ENCODE measurements at regions not wholly inside any gene's neighbourhood (a gene's known extent, or its start where the extent isn't known, plus 50 kb on each side); places are given as distances from the start of the nearest gene placed in this dataset.

- no peak for DNase-seq
- in situ Hi-C loops (cut with HindIII; ENCODE audit: low pct_ligation_motif_present, low pct_unique_long_range_greater_than_20kb, low sequenced_read_pairs) = no loop called here
Measured at GRCh38 chr7:27398851-27399250, 156.2 kb downstream of the EVX1 start.

GRCh38 chr7:27399791-27400567 is 157.4 kb downstream of the EVX1 start:
- in situ Hi-C loops (cut with HindIII; ENCODE audit: low pct_ligation_motif_present, low pct_unique_long_range_greater_than_20kb, low sequenced_read_pairs) = no loop called here
- no peak for DNase-seq

DNA sequence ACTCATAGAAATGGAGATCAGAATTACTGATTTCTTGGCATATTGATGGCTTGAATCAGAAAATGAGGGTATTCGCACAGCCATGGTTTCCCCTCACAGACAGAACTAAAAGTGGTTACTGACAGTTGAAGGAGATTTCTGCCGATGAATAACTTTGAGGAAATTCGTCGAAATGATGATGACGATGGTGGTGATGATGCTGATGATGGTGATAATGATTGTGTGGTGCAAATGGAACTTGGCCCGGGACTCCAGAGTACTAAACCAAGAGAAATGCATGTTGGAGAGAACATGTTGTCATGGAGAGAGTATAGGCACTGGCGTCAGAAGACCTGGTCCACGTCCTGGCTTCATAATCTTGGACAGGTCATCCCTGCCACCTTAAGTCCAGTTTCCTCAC is 163.2 kb downstream of the EVX1 start:
- in situ Hi-C loops (cut with HindIII; ENCODE audit: low pct_ligation_motif_present, low pct_unique_long_range_greater_than_20kb, low sequenced_read_pairs) = no loop called here
- DNase-seq = no peak

DNA sequence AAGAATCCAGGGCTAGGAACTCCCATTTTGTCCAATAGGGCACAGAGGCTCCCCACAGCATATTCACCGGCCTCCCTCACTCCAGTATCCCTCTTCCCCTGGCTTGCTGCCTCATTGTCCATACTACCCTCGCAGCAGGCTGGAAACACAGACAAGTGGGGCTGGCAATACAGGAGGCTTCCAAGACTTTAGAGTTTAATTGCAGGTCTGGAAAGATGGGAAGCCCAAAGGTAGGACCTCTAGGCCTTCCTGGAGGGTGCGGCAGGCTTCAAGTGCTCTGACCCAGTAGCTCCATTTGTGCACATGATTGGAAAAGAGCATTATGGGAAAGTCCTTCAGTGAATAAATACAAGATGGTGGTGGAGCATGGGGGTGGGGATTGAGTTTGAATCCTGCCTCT is 166.7 kb downstream of the EVX1 start:
- DNase-seq = no peak
- in situ Hi-C loops (cut with HindIII; ENCODE audit: low pct_ligation_motif_present, low pct_unique_long_range_greater_than_20kb, low sequenced_read_pairs) = no loop called here

DNA sequence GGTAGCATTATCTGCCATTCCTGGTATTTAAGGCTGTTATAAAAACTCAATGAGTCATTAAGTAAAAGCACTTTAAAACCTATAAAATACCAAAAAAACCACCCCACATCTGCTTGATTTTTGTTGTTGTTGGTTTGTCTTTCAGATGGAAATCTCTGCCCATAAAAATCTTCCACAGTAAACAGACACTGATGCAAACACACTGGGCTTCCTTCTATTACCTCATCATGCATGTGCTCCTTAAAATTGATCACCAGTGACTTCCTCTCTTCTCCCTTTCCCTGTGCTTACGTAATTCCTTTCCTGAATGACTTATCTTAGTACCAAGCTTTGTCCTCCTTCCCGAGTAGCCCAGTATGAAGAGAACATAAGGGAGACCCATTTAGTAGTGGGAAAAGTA is 167.2 kb downstream of the EVX1 start:
- in situ Hi-C loops (cut with HindIII; ENCODE audit: low pct_ligation_motif_present, low pct_unique_long_range_greater_than_20kb, low sequenced_read_pairs) = no loop called here
- no peak for DNase-seq

- DNase-seq = no peak
- in situ Hi-C loops (cut with HindIII; ENCODE audit: low pct_ligation_motif_present, low pct_unique_long_range_greater_than_20kb, low sequenced_read_pairs) = no loop called here
Measured at GRCh38 chr7:27410812-27411544, 168.4 kb downstream of the EVX1 start.

DNA sequence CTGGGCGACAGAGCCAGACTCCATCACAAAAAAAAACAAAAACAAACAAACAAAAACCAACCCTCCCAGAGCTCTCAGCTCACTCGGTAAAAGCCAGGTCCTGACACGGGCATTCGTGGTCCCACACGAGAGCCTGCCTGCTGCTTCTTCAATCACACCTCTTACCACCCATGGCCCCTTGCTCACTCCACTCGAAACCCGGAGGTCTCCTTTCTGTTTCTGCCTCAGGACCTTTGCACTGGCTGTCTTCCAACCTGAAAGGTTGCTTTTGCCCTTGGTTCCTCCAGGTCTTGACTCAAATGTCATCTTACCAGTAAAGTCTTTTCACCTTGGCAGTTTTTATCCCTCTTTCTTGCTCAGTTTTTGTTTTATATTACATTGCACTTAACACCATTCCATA is 169.6 kb downstream of the EVX1 start:
- in situ Hi-C loops (cut with HindIII; ENCODE audit: low pct_ligation_motif_present, low pct_unique_long_range_greater_than_20kb, low sequenced_read_pairs) = no loop called here
- DNase-seq = no peak

DNA sequence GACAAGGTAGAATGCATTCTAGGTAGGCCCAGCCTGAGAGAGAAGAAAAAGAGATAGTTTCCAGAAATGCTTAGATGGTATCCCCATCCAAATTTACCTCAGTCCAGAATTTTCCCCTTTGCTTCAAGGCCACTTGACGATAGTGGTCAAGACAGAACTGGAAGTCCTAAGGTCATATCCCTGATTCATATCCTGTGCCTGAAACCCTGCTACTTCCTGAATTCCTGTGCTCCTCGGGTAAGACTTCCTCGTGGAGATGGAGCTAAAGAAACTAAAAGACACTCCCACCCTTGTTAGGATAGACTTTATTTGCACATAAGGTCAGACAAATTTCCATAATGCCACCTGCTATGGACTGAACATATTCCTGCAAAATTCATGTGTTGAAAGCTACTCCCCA is 175.9 kb downstream of the EVX1 start:
- no peak for DNase-seq
- in situ Hi-C loops (cut with HindIII; ENCODE audit: low pct_ligation_motif_present, low pct_unique_long_range_greater_than_20kb, low sequenced_read_pairs) = no loop called here

- DNase-seq = no peak
- in situ Hi-C loops (cut with HindIII; ENCODE audit: low pct_ligation_motif_present, low pct_unique_long_range_greater_than_20kb, low sequenced_read_pairs) = no loop called here
Measured at GRCh38 chr7:27419581-27420177, 177.1 kb downstream of the EVX1 start.

GRCh38 chr7:27420702-27421101 is 178.1 kb downstream of the EVX1 start:
- no peak for DNase-seq
- in situ Hi-C loops (cut with HindIII; ENCODE audit: low pct_ligation_motif_present, low pct_unique_long_range_greater_than_20kb, low sequenced_read_pairs) = no loop called here

DNA sequence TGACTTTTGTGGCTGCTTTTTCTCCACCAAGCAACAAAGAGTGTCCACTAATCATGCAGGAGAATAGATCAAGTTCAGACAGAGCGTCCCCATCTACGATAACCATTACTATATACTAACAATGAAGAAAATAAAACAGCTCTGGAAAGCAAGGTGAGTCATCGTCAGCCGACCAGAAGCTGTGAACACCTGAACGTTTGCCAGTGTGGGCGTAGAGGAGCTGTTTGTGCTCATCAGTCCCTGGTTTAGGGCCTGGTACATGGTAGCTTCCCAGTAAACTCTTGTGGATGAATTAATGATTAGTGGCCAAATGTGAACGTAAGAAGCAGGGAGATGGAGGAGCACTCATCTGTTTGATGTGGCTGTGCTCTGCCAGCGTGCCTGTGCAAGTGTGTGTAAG is 180.7 kb downstream of the EVX1 start:
- in situ Hi-C loops (cut with HindIII; ENCODE audit: low pct_ligation_motif_present, low pct_unique_long_range_greater_than_20kb, low sequenced_read_pairs) = no loop called here
- peak; percentile 15 for DNase-seq

DNA sequence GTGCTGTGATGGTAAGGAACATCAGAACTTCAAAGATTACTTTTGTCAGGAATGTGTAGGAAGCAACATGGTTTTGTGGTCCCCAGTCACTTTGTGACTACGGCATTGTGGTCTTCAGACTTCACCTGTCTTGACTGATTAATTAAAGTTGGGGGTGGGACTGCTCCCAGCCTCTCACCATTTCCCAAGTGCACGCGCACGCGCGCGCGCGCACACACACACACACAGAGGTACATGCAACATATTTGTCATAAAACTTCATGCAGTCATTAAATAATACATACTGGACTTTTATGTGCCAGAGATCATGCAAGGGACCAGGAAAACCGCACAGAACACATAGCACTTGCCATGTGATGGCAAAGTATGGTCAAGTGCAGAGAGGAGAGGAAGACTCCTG is 181.2 kb downstream of the EVX1 start:
- DNase-seq = no peak
- in situ Hi-C loops (cut with HindIII; ENCODE audit: low pct_ligation_motif_present, low pct_unique_long_range_greater_than_20kb, low sequenced_read_pairs) = no loop called here

GRCh38 chr7:27424231-27424630 is 181.6 kb downstream of the EVX1 start:
- DNase-seq = no peak
- in situ Hi-C loops (cut with HindIII; ENCODE audit: low pct_ligation_motif_present, low pct_unique_long_range_greater_than_20kb, low sequenced_read_pairs) = no loop called here

DNA sequence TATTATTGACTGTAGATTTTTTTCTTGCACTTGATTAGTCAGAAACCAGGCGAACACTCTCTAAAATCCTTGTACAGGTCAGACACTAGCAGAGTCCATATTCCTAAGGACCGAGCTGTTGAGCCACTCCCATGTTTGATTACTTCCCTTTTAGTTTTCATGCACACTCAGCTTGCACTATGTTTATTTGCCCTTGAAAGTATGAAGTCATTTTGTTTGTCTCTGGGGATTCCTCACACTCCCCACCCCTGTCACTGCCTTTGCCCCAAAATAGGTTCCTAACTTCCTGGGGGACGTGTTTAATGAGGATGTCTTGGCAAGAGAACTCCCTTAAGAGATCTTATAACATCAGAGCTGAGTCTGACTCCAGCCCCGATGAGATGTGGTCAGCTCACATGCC is 182.1 kb downstream of the EVX1 start:
- in situ Hi-C loops (cut with HindIII; ENCODE audit: low pct_ligation_motif_present, low pct_unique_long_range_greater_than_20kb, low sequenced_read_pairs) = no loop called here
- DNase-seq = no peak

DNA sequence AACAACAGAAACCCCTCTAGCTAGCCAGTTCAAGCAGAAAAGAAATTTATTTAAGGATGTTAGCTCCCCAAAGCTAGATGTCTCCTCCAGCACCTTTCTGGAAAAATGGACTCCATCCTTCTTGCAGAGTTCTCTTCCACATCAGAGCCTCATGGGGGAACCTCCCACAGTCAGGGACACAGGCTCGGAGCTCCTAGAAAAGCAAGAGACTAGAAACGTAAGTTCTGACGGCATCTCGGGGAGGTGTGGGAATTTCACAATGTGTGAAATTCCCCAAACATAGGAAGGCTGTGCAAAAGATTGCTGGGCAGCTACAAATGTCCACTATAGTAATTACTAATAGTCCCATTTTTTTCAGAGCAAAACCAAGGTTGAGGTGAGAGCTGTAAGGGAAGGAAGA is 184.8 kb downstream of the EVX1 start:
- in situ Hi-C loops (cut with HindIII; ENCODE audit: low pct_ligation_motif_present, low pct_unique_long_range_greater_than_20kb, low sequenced_read_pairs) = no loop called here
- DNase-seq = no peak

DNA sequence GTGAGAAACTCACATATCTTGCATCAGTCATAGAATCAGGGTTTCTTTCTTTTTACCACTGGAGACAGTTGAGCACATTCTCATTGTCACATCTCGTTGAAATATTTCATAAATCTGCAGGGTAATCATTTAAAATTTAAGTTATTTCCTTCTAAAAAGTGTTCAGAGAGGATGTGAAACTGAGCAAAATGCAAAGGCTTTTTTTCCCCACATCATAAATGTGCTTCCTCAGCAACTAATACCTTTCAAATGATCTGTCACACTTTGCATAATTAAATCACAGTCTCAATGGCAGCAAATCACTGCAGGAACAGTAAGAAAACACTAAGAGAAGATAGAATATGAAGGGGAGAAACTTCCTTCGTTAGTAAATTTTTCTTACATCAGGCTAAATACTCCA is 187.5 kb downstream of the EVX1 start:
- in situ Hi-C loops (cut with HindIII; ENCODE audit: low pct_ligation_motif_present, low pct_unique_long_range_greater_than_20kb, low sequenced_read_pairs) = no loop called here
- no peak for DNase-seq

GRCh38 chr7:27431465-27431864 is 188.9 kb downstream of the EVX1 start:
- no peak for DNase-seq
- in situ Hi-C loops (cut with HindIII; ENCODE audit: low pct_ligation_motif_present, low pct_unique_long_range_greater_than_20kb, low sequenced_read_pairs) = no loop called here

DNA sequence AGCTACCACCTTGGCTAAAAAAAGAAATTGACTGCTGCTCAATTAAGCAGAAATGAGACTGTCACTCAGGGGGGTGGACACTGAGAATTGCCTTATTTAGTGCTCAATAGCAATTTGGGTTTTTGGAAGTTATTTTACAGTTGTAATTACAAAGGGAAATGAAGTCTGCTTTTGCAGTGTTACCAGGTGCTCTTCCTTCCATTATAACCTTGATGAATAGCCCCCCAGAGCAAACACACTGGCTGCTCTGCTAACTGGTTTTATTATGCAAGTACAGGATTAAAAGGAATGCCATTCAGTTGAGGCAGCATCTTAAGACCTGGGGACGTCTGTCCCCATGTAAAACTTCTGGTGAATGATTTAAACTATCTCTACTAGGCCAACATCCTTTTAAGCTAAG is 191.0 kb downstream of the EVX1 start:
- no peak for DNase-seq
- in situ Hi-C loops (cut with HindIII; ENCODE audit: low pct_ligation_motif_present, low pct_unique_long_range_greater_than_20kb, low sequenced_read_pairs) = no loop called here

- DNase-seq = no peak
- in situ Hi-C loops (cut with HindIII; ENCODE audit: low pct_ligation_motif_present, low pct_unique_long_range_greater_than_20kb, low sequenced_read_pairs) = no loop called here
Measured at GRCh38 chr7:27434756-27435400, 192.3 kb downstream of the EVX1 start.
